NT2/D1 (cell line): ENCODE measurements at regions not wholly inside any gene's neighbourhood (a gene's known extent, or its start where the extent isn't known, plus 50 kb on each side); places are given as distances from the start of the nearest gene placed in this dataset.

ENCODE experiments used
- SUZ12 ChIP-seq: IDR thresholded peaks from 2 replicates; pipeline ENCODE4 v1.6.1; 2011; ENCODE audit not compliant: insufficient read length, insufficient read depth; ENCODE audit errors: extremely low read depth
- ZNF274 ChIP-seq: IDR thresholded peaks from 2 replicates; pipeline ENCODE4 v1.6.1; 2011; ENCODE audit warnings: mild to moderate bottlenecking, low read depth, low read length

GRCh38 chr5:23755906-23756305 is 248.5 kb downstream of the PRDM9 start:
- no peak for TF ChIP-seq SUZ12
- TF ChIP-seq ZNF274: no peak
